Caco-2 (cell line): ENCODE measurements at regions not wholly inside any gene's neighbourhood (a gene's known extent, or its start where the extent isn't known, plus 50 kb on each side); places are given as distances from the start of the nearest gene placed in this dataset.

Source experiments
- BruUV-seq: library from RNA; stranded (reverse); fragments of 400-500 nt; replicated peaks from 2 replicates; lab custom pipeline; 2021; lab: Mats Ljungman, UMichigan
- CTCF ChIA-PET: fragments of 300-600 bp; sonication (Branson Sonifier 250); formaldehyde crosslinking; loops from one replicate; lab custom pipeline; 2022; ENCODE audit warnings: antibody characterized with exemption; lab: Charles Lee
- POLR2A ChIA-PET: fragments of 300-600 bp; sonication (Branson Sonifier 250); formaldehyde crosslinking; loops from one replicate; lab custom pipeline; 2022; ENCODE audit warnings: antibody characterized with exemption; lab: Charles Lee
- DNase-seq, 2 experiments: peaks; one replicate each; pipeline versions ENCODE4 v3.0.0 to v3.0.0-alpha.2; 2020 to 2022
- H3K27me3 ChIP-seq: replicated peaks from 2 replicates; pipeline ENCODE4 v1.6.0; 2011; ENCODE audit warnings: low read length; ENCODE audit not compliant: control insufficient read depth, insufficient read depth
- H3K36me3 ChIP-seq: 2 replicates; pipeline ENCODE4 v1.5.1; 2011; ENCODE audit warnings: low read length; ENCODE audit not compliant: control insufficient read depth, insufficient read depth
- H3K4me1 ChIP-seq: fragments of 250-450 bp; sonication (Bioruptor Pico); 2 replicates; pipeline ENCODE4 v1.5.1; 2020; ENCODE audit warnings: mild to moderate bottlenecking
- H3K4me3 ChIP-seq: 2 replicates; pipeline ENCODE4 v1.5.1; 2011; ENCODE audit warnings: low read depth, mild to moderate bottlenecking, control low read depth, low read length
- H3K9me3 ChIP-seq: fragments of 250-450 bp; sonication (Bioruptor Pico); 2 replicates; pipeline ENCODE4 v1.5.1; 2020; ENCODE audit warnings: mild to moderate bottlenecking, moderate library complexity
- H3K27ac Mint-ChIP-seq: one replicate; pipeline ENCODE4 v1.8.0; 2022; ENCODE audit warnings: mixed read lengths; ENCODE audit not compliant: unreplicated experiment
- H3K27me3 Mint-ChIP-seq: one replicate; pipeline ENCODE4 v1.8.0; 2022; ENCODE audit warnings: mixed read lengths; ENCODE audit not compliant: insufficient read depth, unreplicated experiment
- H3K36me3 Mint-ChIP-seq: one replicate; pipeline ENCODE4 v1.8.0; 2022; ENCODE audit warnings: mild to moderate bottlenecking, mixed read lengths; ENCODE audit not compliant: insufficient read depth, unreplicated experiment
- H3K4me1 Mint-ChIP-seq: one replicate; pipeline ENCODE4 v1.8.0; 2022; ENCODE audit warnings: low read depth, mixed read lengths; ENCODE audit not compliant: unreplicated experiment
- H3K4me3 Mint-ChIP-seq: one replicate; pipeline ENCODE4 v1.8.0; 2022; ENCODE audit warnings: mild to moderate bottlenecking, moderate library complexity, mixed read lengths; ENCODE audit not compliant: unreplicated experiment
- H3K9me3 Mint-ChIP-seq: one replicate; pipeline ENCODE4 v1.8.0; 2022; ENCODE audit warnings: mixed read lengths; ENCODE audit not compliant: unreplicated experiment
- CTCF ChIP-seq, 2 experiments: fragments of 200-600 bp in 1 of 2; IDR thresholded peaks; 1 replicate in 1 of 2; 2 replicates in 1 of 2; pipeline versions ENCODE4 v1.5.1 to v1.8.0; 2011 to 2022; ENCODE audit warnings: antibody characterized with exemption in 1 of 2, control low read depth in 1 of 2, inconsistent platforms in 1 of 2, low read depth in 1 of 2, low read length in 1 of 2, mild to moderate bottlenecking in 1 of 2, moderate library complexity in 1 of 2; ENCODE audit not compliant: insufficient read depth in 1 of 2, severe bottlenecking in 1 of 2, unreplicated experiment in 1 of 2
- intact Hi-C: fragments of 100-400 bp; cut with micrococcal nuclease; formaldehyde crosslinking; loops from one replicate; pipeline ENCODE4 v1.10.0; 2022; ENCODE audit not compliant: unreplicated experiment

- Mint-ChIP-seq H3K4me3 (no peak overlapping the region), H3K27me3 (peaks cover 3% of the 10 kb centered on the region), H3K27ac (no peak overlapping the region), H3K36me3 (no peaks in the 10 kb centered on the region), H3K9me3 (no peaks in the 10 kb centered on the region), H3K4me1 (no peaks in the 10 kb centered on the region)
- no peaks in the 10 kb centered on the region for H3K36me3 ChIP-seq
- CTCF ChIA-PET, result no interaction called here
- intact Hi-C loops, result no loop called here
- H3K4me1 ChIP-seq, result no peaks in the 10 kb centered on the region
- H3K9me3 ChIP-seq, result no peaks in the 10 kb centered on the region
- no peak for TF ChIP-seq CTCF (IDR thresholded peaks at IDR 0.05; ENCODE audit: insufficient read depth in 1 of 2, low read depth in 1 of 2, low read length in 1 of 2, severe bottlenecking in 1 of 2, unreplicated experiment in 1 of 2)
- no peaks in the 10 kb centered on the region for H3K27me3 ChIP-seq
- BruUV-seq, result no TSS peak
- no peak for DNase-seq
- H3K4me3 ChIP-seq, result no peak overlapping the region
- POLR2A ChIA-PET, result no interaction called here
Observed at GRCh38 chr1:60959701-60960100, 122.7 kb upstream of the NFIA start.

GRCh38 chr1:60958001-60958400 lies 124.4 kb upstream of the NFIA start:
- no peaks in the 10 kb centered on the region for H3K36me3 Mint-ChIP-seq
- H3K27me3 Mint-ChIP-seq, result peaks cover 7% of the 10 kb centered on the region
- CTCF ChIA-PET, result no interaction called here
- Histone ChIP-seq H3K36me3 (no peaks in the 10 kb centered on the region), H3K4me1 (no peaks in the 10 kb centered on the region), H3K27me3 (no peaks in the 10 kb centered on the region), H3K4me3 (no peak overlapping the region), H3K9me3 (no peaks in the 10 kb centered on the region)
- no peaks in the 10 kb centered on the region for H3K4me1 Mint-ChIP-seq
- POLR2A ChIA-PET, result no interaction called here
- no peaks in the 10 kb centered on the region for H3K9me3 Mint-ChIP-seq
- intact Hi-C loops, result no loop called here
- BruUV-seq, result no TSS peak
- H3K27ac Mint-ChIP-seq, result no peak overlapping the region
- TF ChIP-seq CTCF (IDR thresholded peaks at IDR 0.05; ENCODE audit: insufficient read depth in 1 of 2, low read depth in 1 of 2, low read length in 1 of 2, severe bottlenecking in 1 of 2, unreplicated experiment in 1 of 2), result no peak
- no peak overlapping the region for H3K4me3 Mint-ChIP-seq
- no peak for DNase-seq

- Mint-ChIP-seq H3K9me3 (no peaks in the 10 kb centered on the region), H3K4me3 (no peak overlapping the region), H3K4me1 (no peaks in the 10 kb centered on the region), H3K36me3 (no peaks in the 10 kb centered on the region), H3K27me3 (peaks cover 7% of the 10 kb centered on the region), H3K27ac (no peak overlapping the region)
- ChIA-PET POLR2A (no interaction called here), CTCF (no interaction called here)
- intact Hi-C loops, result no loop called here
- Histone ChIP-seq H3K36me3 (no peaks in the 10 kb centered on the region), H3K27me3 (no peaks in the 10 kb centered on the region), H3K4me3 (no peak overlapping the region), H3K4me1 (no peaks in the 10 kb centered on the region), H3K9me3 (no peaks in the 10 kb centered on the region)
- DNase-seq, result no peak
- TF ChIP-seq CTCF (IDR thresholded peaks at IDR 0.05; ENCODE audit: insufficient read depth in 1 of 2, low read depth in 1 of 2, low read length in 1 of 2, severe bottlenecking in 1 of 2, unreplicated experiment in 1 of 2), result no peak
- BruUV-seq, result no TSS peak
Observed at GRCh38 chr1:60956520-60956919, 125.8 kb upstream of the NFIA start.
